K562 (cell line): ENCODE measurements at regions not wholly inside any gene's neighbourhood (a gene's known extent, or its start where the extent isn't known, plus 50 kb on each side); places are given as distances from the start of the nearest gene placed in this dataset.

Source experiments
- NCOR1 ChIP-seq: fragments of 450-650 bp; IDR thresholded peaks from 2 replicates; pipeline ENCODE4 v1.6.1; 2016; ENCODE audit warnings: mild to moderate bottlenecking, moderate library complexity
- POLR2A ChIP-seq: fragments of 450-650 bp; conservative IDR thresholded peaks from 2 replicates; pipeline ENCODE4 v1.6.1; 2016
- POLR2AphosphoS5 ChIP-seq: IDR thresholded peaks from 2 replicates; pipeline ENCODE4 v1.6.1; 2011; ENCODE audit warnings: mild to moderate bottlenecking, low read depth, low read length, moderate library complexity; ENCODE audit not compliant: control insufficient read depth, insufficient read depth
- RBBP5 ChIP-seq: fragments of 200-600 bp; sonication (generic); IDR thresholded peaks from 2 replicates; pipeline ENCODE4 v1.6.1; 2012; ENCODE audit warnings: borderline replicate concordance, mild to moderate bottlenecking, low read length, control low read depth, inconsistent platforms; ENCODE audit not compliant: insufficient read depth, poor library complexity, severe bottlenecking
- SMARCA4 ChIP-seq: fragments of 450-650 bp; IDR thresholded peaks from 2 replicates; pipeline ENCODE4 v1.6.1; 2016
- ZNF217 ChIP-seq: sonication (generic); formaldehyde crosslinking; IDR thresholded peaks from 2 replicates; pipeline ENCODE4 v1.8.0; 2022; ENCODE audit warnings: mild to moderate bottlenecking, missing genetic modification reagents
- TF ChIP-seq, protein P1 (sequence below): sonication (generic); formaldehyde crosslinking; IDR thresholded peaks from 2 replicates; pipeline ENCODE4 v1.9.0; 2022; ENCODE audit warnings: mild to moderate bottlenecking, missing genetic modification reagents
- TF ChIP-seq, protein P2 (sequence below): fragments of 450-650 bp; formaldehyde crosslinking; IDR thresholded peaks from 2 replicates; pipeline ENCODE4 v1.4.0; 2022; ENCODE audit warnings: missing genetic modification characterization
- TF ChIP-seq, protein P3 (sequence below), 3 experiments: IDR thresholded peaks in 2 of 3; conservative IDR thresholded peaks in 1 of 3; 2 replicates each; pipeline ENCODE4 v1.5.1; 2011 to 2012; ENCODE audit warnings: low read length in 3 of 3, mild to moderate bottlenecking in 3 of 3, control low read depth in 2 of 3, improper control_type of control experiment in 1 of 3, inconsistent platforms in 1 of 3, low read depth in 1 of 3, mixed read lengths in 1 of 3, moderate library complexity in 1 of 3; ENCODE audit not compliant: insufficient read depth in 2 of 3

DNA sequence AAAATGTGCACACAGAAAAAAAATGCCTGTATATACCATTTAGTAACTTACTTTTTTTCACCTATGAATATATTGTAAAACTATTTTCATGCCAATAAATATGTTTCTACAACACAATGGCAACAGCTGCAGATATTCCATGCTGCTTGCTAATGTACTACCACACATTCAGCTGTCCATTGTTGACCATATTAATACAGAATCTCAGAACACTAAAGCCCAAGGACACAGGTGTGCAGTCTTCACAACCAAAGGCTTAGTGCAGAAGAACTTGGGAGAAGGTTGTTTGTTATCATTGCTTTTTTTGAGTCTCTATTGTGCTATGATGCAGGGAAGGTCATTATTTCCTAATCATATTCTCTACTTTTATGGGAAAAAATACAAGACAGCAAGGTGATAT lies 79.6 kb downstream of the DIPK2A start:
- TF ChIP-seq POLR2A (no peak), POLR2AphosphoS5 (no peak), NCOR1 (no peak), ZNF217 (CRISPR knock-in tag) (no peak), RBBP5 (no peak), SMARCA4 (no peak)
- TF ChIP-seq, protein P1, sequence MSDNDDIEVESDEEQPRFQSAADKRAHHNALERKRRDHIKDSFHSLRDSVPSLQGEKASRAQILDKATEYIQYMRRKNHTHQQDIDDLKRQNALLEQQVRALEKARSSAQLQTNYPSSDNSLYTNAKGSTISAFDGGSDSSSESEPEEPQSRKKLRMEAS (CRISPR knock-in tag), result no peak
- TF ChIP-seq, protein P2, sequence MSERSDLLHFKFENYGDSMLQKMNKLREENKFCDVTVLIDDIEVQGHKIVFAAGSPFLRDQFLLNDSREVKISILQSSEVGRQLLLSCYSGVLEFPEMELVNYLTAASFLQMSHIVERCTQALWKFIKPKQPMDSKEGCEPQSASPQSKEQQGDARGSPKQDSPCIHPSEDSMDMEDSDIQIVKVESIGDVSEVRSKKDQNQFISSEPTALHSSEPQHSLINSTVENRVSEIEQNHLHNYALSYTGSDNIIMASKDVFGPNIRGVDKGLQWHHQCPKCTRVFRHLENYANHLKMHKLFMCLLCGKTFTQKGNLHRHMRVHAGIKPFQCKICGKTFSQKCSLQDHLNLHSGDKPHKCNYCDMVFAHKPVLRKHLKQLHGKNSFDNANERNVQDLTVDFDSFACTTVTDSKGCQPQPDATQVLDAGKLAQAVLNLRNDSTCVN (CRISPR knock-in tag), result no peak
- TF ChIP-seq, protein P3, sequence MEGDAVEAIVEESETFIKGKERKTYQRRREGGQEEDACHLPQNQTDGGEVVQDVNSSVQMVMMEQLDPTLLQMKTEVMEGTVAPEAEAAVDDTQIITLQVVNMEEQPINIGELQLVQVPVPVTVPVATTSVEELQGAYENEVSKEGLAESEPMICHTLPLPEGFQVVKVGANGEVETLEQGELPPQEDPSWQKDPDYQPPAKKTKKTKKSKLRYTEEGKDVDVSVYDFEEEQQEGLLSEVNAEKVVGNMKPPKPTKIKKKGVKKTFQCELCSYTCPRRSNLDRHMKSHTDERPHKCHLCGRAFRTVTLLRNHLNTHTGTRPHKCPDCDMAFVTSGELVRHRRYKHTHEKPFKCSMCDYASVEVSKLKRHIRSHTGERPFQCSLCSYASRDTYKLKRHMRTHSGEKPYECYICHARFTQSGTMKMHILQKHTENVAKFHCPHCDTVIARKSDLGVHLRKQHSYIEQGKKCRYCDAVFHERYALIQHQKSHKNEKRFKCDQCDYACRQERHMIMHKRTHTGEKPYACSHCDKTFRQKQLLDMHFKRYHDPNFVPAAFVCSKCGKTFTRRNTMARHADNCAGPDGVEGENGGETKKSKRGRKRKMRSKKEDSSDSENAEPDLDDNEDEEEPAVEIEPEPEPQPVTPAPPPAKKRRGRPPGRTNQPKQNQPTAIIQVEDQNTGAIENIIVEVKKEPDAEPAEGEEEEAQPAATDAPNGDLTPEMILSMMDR (IDR thresholded peaks at IDR 0.05 in 2 of 3, conservative IDR thresholded peaks at IDR 0.05 in 1 of 3; ENCODE audit: insufficient read depth in 2 of 3, low read depth in 1 of 3, low read length in 3 of 3), result no peak
